Inferior parietal cortex (tissue), 1 donor: ENCODE measurements at regions not wholly inside any gene's neighbourhood (a gene's known extent, or its start where the extent isn't known, plus 50 kb on each side); places are given as distances from the start of the nearest gene placed in this dataset.

Experiments used
- DNase-seq: peaks from one replicate; pipeline ENCODE4 v3.0.0-alpha.2; 2016; ENCODE audit errors: extremely low spot score

- DNase-seq, result no peak
These were observed 501.5 kb upstream of the THBS1 start for GRCh38 chr15:39079296-39079847.

DNA sequence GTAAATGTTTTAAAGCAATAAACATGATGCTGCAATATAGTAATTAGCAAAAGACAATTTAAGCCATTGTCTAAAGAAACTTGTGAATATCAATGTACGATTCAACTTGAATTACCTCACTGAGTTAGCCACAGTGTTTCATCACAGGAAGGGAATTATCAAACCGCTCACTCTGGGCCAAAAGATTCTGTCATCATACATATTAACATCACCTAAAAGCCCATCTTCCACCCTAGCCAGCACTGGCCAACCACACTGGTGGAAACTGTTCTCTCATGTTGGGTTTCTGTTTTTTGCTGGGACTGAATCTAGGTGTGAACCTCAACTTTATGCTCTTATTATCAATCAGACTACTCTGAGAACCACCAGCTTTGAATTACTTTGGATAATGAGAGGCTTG is 497.7 kb upstream of the THBS1 start:
- no peak for DNase-seq

DNA sequence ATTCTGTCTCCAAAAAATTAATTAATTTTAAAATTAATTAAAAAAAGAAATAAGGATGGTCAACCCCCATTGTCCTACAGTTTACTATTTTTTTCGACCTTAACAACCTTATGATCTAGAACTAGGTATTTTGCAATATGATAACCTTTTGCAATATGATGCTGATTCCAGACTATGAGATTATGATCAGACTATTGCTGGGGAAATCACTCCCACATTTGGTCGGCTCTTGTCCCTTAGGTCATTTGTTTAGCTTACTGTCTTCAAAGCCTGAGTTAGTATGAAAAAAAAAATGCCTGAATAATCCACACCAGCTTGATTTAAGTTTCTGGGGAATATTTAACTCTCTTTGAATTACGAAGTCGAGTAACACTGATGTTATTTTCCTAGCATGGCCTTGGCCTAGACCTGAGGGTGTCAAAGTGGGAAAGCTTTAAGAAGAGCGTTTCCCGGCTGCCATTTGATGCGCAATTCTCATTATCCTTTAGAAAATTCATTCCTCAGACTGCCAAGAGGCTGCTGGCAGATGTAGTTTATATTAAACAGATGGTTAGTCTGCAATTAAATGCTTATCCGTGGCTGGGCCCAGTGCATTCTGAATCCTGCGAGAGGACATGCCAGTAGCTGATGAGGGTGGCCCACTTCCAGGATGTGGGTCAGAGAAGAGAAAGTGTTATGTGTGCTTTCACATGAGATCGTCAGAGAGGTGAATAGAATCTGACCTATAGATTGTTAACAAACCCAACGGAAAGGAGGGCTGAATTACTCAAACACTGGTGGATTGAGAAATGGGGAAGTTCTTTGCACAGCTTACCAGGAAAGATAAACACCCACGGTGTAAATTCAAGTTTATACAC is 496.0 kb upstream of the THBS1 start:
- peak; percentile 20 for DNase-seq

- no peak for DNase-seq
These were observed 494.2 kb upstream of the THBS1 start for GRCh38 chr15:39086641-39087040.

- no peak for DNase-seq
These were observed 492.7 kb upstream of the THBS1 start for GRCh38 chr15:39088156-39088555.

DNA sequence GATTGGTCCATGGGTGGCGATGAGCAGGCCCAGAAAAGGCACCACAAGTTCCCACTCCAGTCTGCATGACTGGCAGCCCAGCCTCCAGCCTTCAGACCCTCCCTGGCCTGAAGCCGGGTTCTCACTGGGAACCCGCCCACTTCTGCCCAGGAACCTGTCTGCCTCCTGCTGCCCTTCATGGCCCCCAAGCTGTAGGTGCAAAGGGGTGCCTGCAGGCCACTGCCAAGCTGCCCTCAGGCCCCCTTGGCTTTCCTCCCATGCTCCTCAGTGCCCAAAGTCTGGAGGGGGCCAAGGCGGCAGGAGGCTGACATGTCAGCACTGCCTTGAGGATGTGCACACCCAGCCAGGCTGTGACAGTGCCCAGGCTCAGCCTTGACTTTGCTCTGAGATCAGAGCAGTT is 488.5 kb upstream of the THBS1 start:
- no peak for DNase-seq

DNA sequence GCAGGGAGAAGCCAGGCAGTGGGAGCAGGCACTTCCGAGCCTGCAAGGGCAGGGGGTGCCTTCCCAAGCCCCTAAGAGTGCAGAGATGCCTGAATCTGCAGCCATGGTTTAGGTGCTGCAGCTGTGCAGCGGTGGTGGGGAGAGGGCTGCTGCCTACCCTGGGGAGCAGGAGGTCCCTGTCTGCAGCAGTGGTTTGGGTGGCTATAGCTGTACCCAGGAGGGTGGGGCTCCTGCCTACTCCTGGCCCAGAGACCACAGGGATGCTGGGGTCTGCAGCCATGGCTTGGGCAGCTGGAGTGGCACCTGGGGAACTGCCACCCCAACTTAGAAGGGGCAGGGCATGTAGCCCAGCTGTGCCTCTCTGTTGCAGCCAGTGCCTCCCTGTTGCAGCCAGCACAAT is 488.1 kb upstream of the THBS1 start:
- DNase-seq, result no peak

DNA sequence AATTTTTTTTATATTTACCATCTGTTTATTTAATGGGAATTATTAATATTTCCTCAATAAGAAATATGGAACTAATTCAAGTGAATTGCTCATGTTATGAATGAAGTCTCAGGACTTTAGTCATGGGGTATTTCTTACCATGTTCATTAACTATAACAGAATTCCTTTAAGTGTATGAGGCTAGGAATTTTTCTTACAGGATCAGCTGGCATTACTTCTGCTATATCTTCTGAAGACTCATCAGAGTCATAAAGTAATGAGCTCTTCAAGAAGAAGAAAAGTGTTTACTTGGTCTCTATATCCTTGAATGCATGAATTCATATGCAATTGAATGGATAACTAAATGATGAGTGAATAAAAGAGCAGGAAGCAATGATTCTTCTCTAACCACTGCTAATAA is 486.8 kb upstream of the THBS1 start:
- no peak for DNase-seq

- no peak for DNase-seq
These were observed 485.5 kb upstream of the THBS1 start for GRCh38 chr15:39095218-39095879.

DNA sequence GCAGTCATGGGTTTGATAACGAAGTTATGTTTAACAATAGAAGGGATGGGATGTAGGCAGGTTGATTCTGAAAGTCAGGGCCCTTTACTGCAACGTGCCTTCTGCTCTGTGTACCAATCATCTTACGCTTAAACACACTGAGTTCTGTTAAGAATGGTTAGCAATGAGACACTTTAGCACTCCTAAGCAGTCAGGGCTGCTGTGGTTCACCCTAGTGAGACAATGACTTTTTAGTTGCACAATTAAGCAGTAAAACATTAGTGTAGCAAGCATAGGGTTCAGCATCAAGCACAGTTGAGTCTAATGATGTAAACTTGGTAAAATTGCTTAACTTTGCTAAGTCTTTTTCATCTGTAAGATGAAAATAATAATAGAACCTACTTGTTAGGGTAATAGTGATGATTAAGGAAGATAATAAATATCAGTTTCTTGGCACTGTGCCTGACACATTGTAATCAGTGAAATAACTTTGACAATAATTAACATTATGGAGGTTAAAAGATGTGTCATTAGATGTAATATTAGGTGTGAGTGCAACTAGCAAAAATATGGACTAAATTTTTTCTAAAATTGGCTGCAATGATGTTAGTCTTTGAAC is 484.2 kb upstream of the THBS1 start:
- DNase-seq, result no peak

- no peak for DNase-seq
These were observed 481.4 kb upstream of the THBS1 start for GRCh38 chr15:39099524-39099923.

- DNase-seq, result no peak
These were observed 480.7 kb upstream of the THBS1 start for GRCh38 chr15:39100106-39100660.

- DNase-seq, result no peak
These were observed 478.4 kb upstream of the THBS1 start for GRCh38 chr15:39102431-39102830.

GRCh38 chr15:39106950-39107349 is 473.9 kb upstream of the THBS1 start:
- DNase-seq, result no peak

GRCh38 chr15:39108021-39108420 is 472.9 kb upstream of the THBS1 start:
- DNase-seq, result no peak

- DNase-seq, result no peak
These were observed 470.5 kb upstream of the THBS1 start for GRCh38 chr15:39110336-39110735.

GRCh38 chr15:39110746-39111145 is 470.1 kb upstream of the THBS1 start:
- DNase-seq, result no peak

DNA sequence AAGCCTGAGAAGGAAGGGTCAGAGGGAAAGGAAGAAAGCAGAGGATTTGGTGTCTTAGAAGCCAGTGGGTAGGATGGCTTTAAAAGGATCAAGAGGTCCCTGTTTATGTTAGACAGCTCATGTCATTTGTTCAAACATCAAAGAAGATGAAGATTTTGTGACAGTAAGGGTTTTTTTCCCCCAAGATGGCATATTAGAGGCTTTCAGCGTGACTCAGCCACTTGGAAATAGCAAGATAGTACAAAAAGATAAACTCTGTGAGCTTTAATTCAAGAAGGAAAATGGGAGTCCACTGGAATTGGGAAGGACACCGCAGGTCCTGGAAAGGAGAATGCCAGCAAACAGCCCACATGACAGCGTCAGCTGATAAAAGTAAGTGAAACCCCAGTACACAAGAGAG is 467.1 kb upstream of the THBS1 start:
- DNase-seq, result no peak

- no peak for DNase-seq
These were observed 466.0 kb upstream of the THBS1 start for GRCh38 chr15:39114690-39115378.

DNA sequence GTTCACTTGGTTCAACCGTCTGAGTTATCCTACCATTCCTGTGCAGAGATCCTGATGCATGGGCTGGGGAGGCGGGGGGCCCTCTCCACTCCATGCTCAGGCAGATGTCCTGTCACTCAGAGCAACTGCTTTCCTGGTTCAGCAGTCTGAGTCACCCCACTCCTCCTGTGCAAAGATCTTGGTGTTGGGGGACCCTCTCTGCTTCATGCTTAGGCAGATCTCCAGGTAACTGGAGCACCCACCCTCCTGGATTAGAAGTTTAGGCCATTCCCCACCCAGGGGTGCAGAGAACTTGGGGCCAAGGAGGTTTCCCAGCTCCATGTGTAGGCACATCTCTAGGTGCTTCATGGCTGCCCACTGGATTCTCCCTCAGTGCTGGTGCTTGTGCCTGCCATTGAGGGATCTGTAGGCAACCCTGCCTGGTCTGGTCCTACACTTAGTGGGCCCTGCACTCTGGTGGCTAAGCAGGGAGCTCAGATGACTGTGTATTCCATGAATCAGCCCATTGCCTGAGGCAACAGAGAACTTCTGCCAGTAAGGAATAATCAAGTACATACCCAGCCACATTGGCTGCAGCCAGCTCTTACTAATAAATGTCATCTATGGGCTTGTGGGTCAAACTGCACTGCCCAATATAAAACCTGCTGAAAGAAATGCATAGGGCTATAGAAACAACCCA is 465.4 kb upstream of the THBS1 start:
- no peak for DNase-seq

DNA sequence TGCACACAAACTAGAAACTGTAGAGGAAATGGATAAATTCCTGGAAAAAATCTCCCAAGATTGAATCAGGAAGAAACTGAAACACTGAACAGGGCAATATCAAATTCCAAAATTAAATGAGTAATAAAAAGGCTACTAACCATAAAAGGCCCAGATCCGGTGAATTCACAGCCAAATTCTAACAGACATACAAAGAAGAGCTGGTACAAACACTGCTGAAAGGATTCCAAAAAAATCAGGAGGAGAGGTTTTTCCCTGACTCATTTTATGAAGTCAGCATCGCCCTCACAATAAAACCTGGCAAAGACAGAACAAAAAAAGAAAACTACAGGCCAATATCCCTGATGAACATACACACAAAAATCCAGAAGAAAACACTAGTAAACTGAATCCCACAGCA is 462.4 kb upstream of the THBS1 start:
- DNase-seq, result peak; percentile 13
